ENCODE measurements at regions not wholly inside any gene's neighbourhood (a gene's known extent, or its start where the extent isn't known, plus 50 kb on each side); places are given as distances from the start of the nearest gene placed in this dataset.
"Not testable (repeated sequence)": the region's sequence is repeated elsewhere in the genome, so short reads cannot be mapped to it uniquely, and the experiment has no call there.

GRCh38 chr3:72533591-72534473, 314.4 kb downstream of the SHQ1 start:
- no peak for DNase-seq

DNA sequence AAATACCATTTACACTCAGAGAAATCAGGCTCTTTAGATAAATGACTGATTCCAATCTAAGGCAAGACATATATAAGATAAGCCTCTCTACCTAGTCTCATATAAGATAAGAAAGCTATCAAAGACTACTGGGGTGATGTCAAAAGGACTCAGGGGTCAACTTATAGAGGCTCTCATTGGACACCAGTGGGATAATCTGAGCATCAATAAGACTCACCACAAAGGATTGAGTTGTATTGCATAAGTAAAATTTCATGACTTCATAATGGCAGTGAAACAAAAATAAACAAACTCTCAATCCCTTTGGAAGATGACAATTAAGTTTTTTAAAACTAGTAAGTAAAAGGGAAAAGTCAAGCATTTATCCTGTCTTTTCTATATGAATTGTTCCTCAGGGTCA, 317.8 kb downstream of the SHQ1 start:
- DNase-seq = no peak

DNA sequence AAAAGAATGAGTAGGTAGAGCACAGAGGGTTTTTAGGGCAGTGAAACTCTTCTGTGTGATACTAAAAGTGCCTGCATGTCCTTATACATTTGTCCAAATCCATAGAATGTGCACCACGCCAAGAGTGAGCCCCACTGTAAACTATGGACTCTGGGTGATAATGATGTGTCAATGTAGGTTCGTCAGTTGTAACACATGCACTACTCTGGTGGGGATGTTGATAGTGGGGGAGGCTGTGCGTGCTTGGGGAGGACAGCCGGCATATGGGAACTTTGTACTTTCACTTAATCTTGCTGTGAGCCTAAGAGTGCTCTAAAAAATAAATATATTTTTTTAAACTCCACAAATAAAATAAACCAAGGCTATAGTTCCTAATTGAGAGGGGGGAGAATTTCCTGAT, 319.2 kb downstream of the SHQ1 start:
- no peak for DNase-seq

DNA sequence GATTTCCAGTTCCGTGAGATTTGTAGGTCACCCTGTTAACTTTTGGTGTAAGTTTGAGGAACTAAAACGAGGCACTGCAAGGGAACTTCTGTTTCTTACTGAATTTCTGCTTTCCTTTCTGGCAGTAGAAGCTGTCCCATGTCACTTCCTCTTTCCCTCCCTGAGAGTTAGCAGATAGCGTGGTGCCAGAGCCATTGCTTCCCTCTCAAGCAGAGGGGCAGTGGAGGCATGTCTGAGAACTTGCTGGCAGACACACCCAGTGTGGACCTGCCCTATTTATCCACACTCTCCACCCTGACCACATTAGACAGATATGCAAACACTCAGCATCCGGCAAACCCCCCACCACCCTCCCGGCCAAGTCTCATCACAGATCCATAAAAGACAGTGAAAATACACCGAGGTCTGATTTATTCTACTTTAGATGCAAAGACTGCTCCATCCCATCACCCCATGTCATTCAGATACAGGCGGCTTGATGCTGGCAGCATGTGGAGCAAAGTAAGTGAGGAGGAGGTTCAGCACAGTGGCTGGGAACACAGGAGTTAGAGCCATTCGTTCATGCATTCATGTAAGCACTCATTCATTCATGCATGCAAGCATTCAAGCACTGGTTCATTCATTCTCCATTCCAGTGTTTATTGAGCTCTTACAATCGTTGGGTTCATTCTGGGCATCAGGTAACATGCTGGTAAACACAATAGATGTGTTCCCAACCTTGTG, 324.7 kb downstream of the SHQ1 start:
- no peak for DNase-seq

- no peak for DNase-seq
Observed at GRCh38 chr3:72520690-72521308, 327.4 kb downstream of the SHQ1 start.

- no peak for DNase-seq
Observed at GRCh38 chr3:72519946-72520604, 328.2 kb downstream of the SHQ1 start.

GRCh38 chr3:72517921-72518424, 330.3 kb downstream of the SHQ1 start:
- no peak for DNase-seq

- no peak for DNase-seq
Observed at GRCh38 chr3:72517336-72517735, 330.9 kb downstream of the SHQ1 start.

DNA sequence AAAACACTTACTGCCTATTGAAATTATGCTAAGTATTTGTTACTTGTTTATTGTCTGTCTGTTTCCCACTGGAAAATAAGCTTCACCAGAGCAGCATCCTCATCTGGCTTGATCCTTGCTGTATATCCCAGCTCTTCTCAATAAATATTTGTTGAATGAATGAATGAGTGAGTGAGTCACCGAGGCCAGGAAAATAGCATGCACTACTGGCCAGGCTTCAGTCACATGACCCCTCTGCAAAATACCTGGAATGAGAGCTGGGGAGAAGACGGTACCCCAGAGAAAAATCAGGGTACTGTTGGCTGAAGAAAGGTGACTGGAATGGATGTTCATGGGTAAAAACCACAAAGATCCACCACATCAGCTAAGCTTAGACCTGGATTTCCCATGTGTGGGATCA, 331.9 kb downstream of the SHQ1 start:
- no peak for DNase-seq

GRCh38 chr3:72515941-72516340, 332.3 kb downstream of the SHQ1 start:
- no peak for DNase-seq

GRCh38 chr3:72515281-72515680, 333.0 kb downstream of the SHQ1 start:
- no peak for DNase-seq

DNA sequence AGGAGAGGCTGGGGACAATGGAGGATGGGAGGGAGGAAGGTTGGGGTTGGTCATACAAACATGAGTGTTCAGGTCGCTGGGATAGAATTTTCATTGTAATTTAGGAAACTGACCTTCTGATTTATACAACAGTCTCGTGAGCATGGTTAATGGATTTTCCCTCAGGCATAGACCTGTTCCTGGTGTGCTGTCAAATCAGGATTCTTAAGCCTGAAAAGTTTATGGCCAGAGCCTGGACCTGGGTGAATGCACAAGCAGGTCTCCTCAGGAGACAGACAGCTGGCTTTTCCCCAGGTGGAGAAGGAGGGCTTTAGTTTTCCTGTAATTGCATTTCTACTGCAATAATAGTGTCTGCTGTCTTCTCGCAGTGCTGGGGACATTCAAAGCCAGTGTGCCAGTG, 338.0 kb downstream of the SHQ1 start:
- no peak for DNase-seq

DNA sequence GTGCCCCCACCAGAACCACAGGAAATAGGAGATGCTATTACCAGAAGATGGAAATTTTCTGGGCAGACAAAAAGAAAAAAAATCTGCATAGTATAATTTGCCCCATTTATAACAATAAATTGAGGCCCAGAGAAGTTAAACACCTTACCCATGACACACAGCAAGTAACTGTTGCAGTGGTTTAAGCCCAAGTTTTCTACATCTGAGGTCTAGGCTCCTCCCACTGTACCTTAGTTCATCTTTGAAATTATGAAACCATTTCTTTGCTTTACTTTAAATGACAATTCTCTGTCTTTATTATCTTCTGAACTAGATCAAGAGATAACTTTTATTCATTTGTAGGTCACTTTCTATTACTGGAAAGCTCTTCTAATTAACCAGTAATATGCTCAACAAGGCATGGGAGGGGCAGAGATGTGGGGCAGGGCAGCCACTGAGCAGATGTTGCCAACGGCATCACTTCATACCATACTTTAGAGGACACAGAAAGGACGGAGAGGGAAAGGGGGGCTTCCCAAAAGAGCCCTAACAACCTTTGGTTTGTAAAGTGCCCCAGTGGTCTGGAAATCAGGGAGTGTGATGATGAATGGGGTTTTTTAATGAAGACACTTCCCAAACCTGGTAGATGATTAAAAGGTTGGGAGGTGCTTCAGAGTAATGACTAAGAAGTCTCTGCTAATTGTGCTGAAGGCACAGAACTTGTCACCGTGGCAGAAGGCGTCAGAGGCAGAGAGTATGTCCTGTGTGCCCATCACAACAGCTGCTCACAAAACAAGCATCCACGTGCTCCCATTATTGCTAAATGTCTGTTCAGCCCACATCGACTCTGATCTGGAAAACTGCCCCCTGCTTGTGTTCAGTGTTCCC, 342.5 kb downstream of the SHQ1 start:
- no peak for DNase-seq

DNA sequence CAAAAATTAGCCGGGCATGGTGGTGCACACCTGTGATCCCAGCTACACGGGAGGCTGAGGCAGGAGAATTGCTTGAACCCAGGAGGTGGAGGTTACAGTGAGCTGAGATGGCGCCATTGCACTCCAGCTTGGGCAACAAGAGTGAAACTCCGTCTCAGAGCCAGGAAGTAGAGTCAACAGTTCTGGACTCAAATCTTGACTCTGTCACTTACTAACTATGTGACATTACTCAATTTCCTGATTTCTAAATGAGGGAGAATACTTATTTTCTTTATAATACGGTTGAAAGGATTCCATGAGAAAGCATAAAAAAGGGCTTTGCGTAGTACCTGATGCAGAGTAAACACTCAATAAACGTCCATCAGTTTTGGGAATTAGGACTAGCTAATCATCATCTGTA, 350.7 kb downstream of the SHQ1 start:
- not testable (repeated sequence) for DNase-seq

DNA sequence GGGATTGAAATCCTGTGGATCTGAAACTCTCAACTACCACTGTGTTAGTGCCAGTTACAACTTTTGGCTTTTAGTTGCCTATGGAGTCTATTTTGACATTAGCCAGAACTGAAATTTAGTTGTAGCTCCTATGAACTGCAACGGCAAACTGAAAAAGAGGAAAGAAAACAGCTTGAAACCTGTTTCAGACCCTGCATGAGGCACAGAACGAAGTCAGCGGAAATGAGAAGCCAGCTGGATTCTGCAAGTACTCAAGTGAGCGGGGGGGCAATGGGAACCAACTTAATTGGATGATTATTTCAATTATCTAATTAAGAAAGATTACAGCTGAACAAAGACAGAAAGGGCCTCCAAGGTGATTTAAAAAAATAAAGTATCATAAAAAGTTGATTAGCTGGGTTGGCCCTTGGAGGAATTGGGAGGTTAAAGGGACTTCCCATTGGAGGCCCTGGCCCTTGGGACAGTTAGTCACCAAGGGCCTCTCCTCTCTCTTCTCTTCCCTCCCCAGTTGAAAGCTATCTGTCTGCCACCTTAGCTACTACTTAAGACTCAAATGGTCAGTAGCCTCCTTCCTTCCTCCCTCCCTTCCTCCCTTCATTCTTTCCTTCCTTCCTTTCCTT, 352.1 kb downstream of the SHQ1 start:
- no peak for DNase-seq

DNA sequence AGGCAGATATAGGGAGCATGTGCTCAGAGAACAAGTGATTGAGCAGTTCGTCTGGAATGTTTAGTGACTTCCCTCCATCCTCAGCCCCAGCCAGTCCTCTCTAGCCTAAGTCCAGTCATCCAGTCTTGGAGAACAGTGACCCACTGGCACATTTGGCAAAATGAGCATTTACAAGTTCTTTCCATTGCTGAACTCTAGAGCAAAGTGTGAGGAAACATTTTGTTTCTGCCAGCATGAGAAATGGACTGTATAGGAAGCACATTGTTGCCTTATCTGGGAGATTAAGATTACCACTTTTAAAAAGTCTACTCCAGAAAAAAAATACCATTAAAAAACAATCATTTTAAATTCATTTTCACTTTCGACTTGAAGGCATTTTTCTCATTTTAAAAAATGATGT, 353.6 kb downstream of the SHQ1 start:
- DNase-seq = no peak

GRCh38 chr3:72494130-72494529, 354.1 kb downstream of the SHQ1 start:
- DNase-seq = no peak

DNA sequence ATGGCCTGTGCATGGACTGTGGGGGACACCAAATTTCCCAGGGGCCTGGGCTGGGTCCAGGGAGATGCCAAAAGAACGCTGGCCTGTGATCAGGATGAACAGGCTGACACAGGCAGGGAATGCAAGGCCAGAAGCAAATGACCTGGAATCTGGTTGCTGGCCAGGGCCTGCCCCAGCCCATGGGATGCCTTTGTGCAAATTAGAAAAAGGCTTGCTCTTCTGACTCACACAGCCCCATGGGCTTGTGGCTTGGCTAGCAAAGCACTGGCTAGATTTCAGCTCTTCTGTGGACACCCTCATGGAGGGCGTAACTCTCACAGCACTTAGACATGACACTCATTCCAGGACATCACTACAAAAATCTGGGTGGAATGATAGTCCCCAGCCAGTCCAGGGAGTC, 356.0 kb downstream of the SHQ1 start:
- DNase-seq = no peak

GRCh38 chr3:72490688-72491435, 357.4 kb downstream of the SHQ1 start:
- DNase-seq = no peak

DNA sequence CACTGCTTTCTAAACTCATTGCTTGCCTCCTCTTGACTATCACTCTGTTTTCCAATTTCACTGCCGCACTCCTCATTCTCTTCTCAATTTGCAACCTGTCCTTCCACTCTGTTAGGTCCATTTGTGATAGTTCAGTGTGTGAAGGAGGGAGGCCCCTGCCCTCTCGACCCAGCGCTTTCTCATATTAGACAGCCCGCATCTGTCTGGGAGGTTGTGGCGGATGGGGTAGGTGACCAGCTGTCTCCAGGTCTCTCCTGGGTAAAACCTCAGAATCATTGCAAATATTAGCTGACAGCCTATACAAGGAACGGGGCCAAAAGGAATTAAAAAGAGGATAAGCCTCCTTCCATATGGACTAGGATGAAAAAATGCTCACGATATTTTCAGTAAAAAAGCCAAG, 358.3 kb downstream of the SHQ1 start:
- DNase-seq = no peak

- no peak for DNase-seq
Observed at GRCh38 chr3:72488738-72489035, 359.6 kb downstream of the SHQ1 start.

Measured in SHP77 treated with DMSO at 0.1 percent for 48 hours (cell line).